ENCODE measurements at regions not wholly inside any gene's neighbourhood (a gene's known extent, or its start where the extent isn't known, plus 50 kb on each side); places are given as distances from the start of the nearest gene placed in this dataset.

DNA sequence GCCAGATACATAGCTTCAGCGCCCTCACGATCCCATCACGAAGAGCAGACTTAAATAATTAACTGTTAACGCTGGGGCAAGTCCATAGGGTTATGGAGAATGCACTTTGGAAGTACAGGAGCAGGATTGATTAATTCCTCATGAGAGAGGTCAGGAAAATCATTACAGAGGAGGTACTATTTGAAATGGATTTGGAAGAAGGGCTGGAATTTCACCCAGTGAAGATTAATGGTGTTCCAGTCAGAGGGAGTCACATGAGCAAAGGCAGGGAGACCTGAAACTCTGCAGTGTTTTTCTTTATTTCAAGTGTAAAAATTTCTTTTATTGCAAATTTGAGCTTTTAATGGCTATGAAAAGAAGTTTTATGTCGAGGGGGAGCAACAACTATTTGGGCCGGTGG is 329.8 kb upstream of the GRM7 start:
- TF ChIP-seq, protein P1, sequence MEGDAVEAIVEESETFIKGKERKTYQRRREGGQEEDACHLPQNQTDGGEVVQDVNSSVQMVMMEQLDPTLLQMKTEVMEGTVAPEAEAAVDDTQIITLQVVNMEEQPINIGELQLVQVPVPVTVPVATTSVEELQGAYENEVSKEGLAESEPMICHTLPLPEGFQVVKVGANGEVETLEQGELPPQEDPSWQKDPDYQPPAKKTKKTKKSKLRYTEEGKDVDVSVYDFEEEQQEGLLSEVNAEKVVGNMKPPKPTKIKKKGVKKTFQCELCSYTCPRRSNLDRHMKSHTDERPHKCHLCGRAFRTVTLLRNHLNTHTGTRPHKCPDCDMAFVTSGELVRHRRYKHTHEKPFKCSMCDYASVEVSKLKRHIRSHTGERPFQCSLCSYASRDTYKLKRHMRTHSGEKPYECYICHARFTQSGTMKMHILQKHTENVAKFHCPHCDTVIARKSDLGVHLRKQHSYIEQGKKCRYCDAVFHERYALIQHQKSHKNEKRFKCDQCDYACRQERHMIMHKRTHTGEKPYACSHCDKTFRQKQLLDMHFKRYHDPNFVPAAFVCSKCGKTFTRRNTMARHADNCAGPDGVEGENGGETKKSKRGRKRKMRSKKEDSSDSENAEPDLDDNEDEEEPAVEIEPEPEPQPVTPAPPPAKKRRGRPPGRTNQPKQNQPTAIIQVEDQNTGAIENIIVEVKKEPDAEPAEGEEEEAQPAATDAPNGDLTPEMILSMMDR (IDR thresholded peaks at IDR 0.05), result no peak
- TF ChIP-seq POLR2A (IDR thresholded peaks at IDR 0.05), result no peak
